GM12878 (cell line): ENCODE measurements at regions not wholly inside any gene's neighbourhood (a gene's known extent, or its start where the extent isn't known, plus 50 kb on each side); places are given as distances from the start of the nearest gene placed in this dataset.

Experiments
- HDGF ChIP-seq: fragments of 450-650 bp; IDR thresholded peaks from 2 replicates; pipeline ENCODE4 v1.6.1; 2016; ENCODE audit warnings: antibody characterized with exemption
- POLR2A ChIP-seq: IDR thresholded peaks from 2 replicates; pipeline ENCODE4 v1.6.1; 2011; ENCODE audit warnings: low read depth, mild to moderate bottlenecking, low read length
- TF ChIP-seq, protein P1 (sequence below): fragments of 450-650 bp; IDR thresholded peaks from 2 replicates; pipeline ENCODE4 v1.6.1; 2017; ENCODE audit warnings: mild to moderate bottlenecking

DNA sequence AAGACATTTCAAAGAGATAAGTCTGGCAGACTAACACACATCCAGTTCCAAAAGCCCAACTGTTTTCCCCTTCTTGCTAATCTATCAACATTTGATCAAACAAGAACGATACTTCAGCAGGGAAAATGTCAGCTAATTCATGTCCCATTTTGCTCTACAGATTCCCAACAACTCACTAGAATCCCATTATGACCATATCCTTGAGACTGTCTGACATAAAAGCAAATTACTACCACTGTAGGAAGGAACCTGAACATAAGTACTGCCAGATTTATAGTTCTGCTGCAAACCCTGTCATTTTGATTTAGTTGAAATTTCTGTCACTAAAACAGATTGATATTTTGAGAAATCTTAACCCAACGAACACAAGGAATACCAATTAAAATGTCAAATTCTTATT, 193.0 kb upstream of the REG3G start:
- no peak for TF ChIP-seq HDGF
- TF ChIP-seq, protein P1, sequence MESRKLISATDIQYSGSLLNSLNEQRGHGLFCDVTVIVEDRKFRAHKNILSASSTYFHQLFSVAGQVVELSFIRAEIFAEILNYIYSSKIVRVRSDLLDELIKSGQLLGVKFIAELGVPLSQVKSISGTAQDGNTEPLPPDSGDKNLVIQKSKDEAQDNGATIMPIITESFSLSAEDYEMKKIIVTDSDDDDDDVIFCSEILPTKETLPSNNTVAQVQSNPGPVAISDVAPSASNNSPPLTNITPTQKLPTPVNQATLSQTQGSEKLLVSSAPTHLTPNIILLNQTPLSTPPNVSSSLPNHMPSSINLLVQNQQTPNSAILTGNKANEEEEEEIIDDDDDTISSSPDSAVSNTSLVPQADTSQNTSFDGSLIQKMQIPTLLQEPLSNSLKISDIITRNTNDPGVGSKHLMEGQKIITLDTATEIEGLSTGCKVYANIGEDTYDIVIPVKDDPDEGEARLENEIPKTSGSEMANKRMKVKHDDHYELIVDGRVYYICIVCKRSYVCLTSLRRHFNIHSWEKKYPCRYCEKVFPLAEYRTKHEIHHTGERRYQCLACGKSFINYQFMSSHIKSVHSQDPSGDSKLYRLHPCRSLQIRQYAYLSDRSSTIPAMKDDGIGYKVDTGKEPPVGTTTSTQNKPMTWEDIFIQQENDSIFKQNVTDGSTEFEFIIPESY, result no peak
- no peak for TF ChIP-seq POLR2A
